HUES64 (cell line): ENCODE measurements at regions not wholly inside any gene's neighbourhood (a gene's known extent, or its start where the extent isn't known, plus 50 kb on each side); places are given as distances from the start of the nearest gene placed in this dataset.

ENCODE experiments used
- H3K27ac ChIP-seq: 2 replicates; pipeline ENCODE4 v1.7.0; 2013; ENCODE audit warnings: low read depth, low read length, inconsistent platforms
- H3K27me3 ChIP-seq: 2 replicates; pipeline ENCODE4 v1.6.1; 2013; ENCODE audit warnings: mild to moderate bottlenecking, low read length; ENCODE audit not compliant: insufficient read depth
- H3K36me3 ChIP-seq: 2 replicates; pipeline ENCODE4 v1.6.1; 2013; ENCODE audit warnings: mild to moderate bottlenecking, low read length; ENCODE audit not compliant: insufficient read depth
- H3K4me1 ChIP-seq: 2 replicates; pipeline ENCODE4 v1.6.1; 2013; ENCODE audit warnings: mild to moderate bottlenecking, low read length, moderate library complexity; ENCODE audit not compliant: insufficient read depth
- H3K4me3 ChIP-seq: 2 replicates; pipeline ENCODE4 v1.5.1; 2013; ENCODE audit warnings: mild to moderate bottlenecking, low read length, moderate library complexity
- H3K9ac ChIP-seq: 2 replicates; pipeline ENCODE4 v1.6.1; 2013; ENCODE audit warnings: mild to moderate bottlenecking, low read depth, low read length
- H3K9me3 ChIP-seq: 2 replicates; pipeline ENCODE4 v1.6.1; 2013; ENCODE audit warnings: low read depth, low read length; ENCODE audit not compliant: insufficient read depth
- WGBS: fragments of 150-250, 120-280 bp; methylation state at CpG from one replicate; pipeline ENCODE4 v1.1.7; 2013; ENCODE audit warnings: missing lambda C conversion rate; 5-methylcytosine and 5-hydroxymethylcytosine counted together

DNA sequence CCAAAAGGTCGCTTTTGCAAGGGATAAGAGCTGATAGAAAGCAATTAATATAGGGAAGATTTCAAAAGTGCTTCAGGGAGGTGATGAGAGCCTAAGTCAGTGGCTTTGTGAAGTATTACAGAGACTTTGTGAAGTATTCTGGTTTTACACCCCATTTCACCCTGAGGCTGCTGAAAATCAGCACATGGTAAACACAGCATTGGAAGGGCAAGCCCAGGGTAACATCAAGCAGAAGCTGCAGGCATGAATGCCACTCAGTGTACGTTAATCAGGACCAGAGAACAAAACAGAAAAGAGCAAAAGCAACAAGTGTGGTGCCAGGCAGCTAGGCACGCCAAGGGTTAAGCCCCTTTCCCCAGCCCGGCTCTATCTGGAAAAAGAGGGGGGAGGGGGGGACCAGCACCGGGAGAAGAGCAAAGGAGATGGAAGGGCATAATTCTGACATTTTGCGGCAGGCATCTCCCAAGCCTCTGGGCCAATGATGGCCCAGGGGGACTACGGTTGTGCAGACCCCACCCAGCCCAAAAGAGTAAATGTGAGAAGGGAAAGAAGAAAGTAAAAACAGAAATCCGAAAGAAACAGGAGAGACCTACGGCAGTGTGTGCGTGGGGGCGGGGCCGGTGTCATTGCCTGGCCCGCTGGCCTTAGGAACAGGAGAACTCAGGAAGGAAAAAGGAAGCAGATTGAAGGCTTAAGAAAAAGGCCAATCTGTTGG, 58.9 kb downstream of the DHRS2 start:
- 28% methylated on average over 13 of the region's 13 CpGs for WGBS
- H3K4me3 ChIP-seq = peak overlapping the region; percentile 60
- peak overlapping the region; percentile 2; the same call in 1 of the 2 replicates for H3K27ac ChIP-seq

DNA sequence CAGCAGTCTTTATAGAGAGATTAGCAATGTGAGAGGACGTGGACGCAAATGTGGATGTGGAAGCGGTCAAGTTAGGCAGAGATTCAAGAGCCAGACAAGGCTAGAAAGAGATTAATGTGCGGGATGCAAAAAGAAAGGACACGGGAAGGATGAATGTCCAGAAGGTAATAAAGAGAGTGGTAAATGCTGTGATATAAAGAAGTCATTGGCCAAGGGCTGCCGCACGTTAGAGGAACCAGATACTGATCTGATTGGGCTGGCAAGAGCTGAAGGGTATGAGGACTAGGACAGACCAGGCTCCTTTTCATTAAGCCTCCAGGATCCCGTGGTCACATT, 59.5 kb downstream of the DHRS2 start:
- Histone ChIP-seq H3K36me3 (no peaks in the 10 kb centered on the region), H3K27ac (no peak overlapping the region), H3K9ac (peak overlapping the region; percentile 36), H3K4me1 (peaks cover 28% of the 10 kb centered on the region), H3K4me3 (peak overlapping the region; percentile 60), H3K9me3 (peaks cover 5% of the 10 kb centered on the region), H3K27me3 (no peaks in the 10 kb centered on the region)
- 49% methylated on average over 8 of the region's 8 CpGs for WGBS

More for the DNA sequence above, 58.9 kb downstream of the DHRS2 start:
- Histone ChIP-seq H3K4me1 (peaks cover 28% of the 10 kb centered on the region), H3K27me3 (no peaks in the 10 kb centered on the region), H3K9me3 (peaks cover 10% of the 10 kb centered on the region), H3K36me3 (no peaks in the 10 kb centered on the region), H3K9ac (peak overlapping the region; percentile 36)

DNA sequence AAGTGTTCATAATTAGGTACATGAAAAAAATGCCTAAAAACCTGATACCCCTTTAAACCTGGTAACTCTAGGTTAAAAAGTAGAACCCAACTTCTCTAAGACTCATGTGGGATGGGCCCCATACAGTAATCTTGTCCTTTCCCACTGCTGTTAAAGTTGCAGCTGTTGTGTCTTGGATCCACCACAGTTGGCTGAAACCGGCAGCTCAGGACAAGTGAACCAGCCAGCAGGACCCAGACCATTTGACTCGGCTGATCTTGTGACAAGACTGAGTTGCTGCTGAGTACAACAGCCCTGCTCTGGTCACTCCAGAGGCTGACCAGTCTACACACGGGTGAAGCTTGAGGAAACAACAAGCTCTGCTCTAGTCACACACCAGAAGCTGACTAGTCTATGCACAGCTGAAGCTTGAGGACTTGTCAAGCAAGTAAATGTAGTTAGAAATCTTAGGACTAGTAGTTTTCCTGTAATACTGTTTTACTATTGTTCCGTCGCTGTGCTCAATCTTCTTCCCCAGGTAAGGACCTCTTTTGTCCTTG, 60.6 kb downstream of the DHRS2 start:
- H3K27me3 ChIP-seq = no peaks in the 10 kb centered on the region
- no peak overlapping the region for H3K9ac ChIP-seq
- H3K4me3 ChIP-seq = no peak overlapping the region
- H3K27ac ChIP-seq = no peak overlapping the region
- WGBS = 87% methylated on average over 5 of the region's 5 CpGs
- no peaks in the 10 kb centered on the region for H3K36me3 ChIP-seq
- peaks cover 28% of the 10 kb centered on the region for H3K4me1 ChIP-seq
- peaks cover 2% of the 10 kb centered on the region; the same call in 1 of the 2 replicates for H3K9me3 ChIP-seq

DNA sequence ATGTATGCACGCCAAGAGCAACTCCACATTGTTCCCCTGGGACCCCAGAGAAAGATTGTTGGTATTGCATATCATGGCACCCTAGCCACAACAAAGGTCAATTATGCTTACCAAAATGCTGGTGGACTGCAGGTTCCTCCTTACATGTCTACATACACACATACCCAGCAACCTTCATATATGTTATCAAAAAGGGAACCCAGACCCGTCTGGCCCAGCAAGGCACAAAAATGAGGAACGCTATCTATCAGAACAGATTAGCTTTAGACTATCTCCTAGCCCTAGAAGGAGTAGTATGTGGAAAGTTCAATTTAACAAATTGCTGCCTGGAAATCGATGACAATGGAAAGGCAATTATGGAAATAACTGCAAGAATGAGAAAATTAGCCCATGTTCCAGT, 61.5 kb downstream of the DHRS2 start:
- H3K9me3 ChIP-seq = peaks cover 11% of the 10 kb centered on the region
- WGBS = 86% methylated on average over 4 of the region's 4 CpGs
- H3K4me3 ChIP-seq = no peak overlapping the region
- no peak overlapping the region for H3K9ac ChIP-seq
- H3K4me1 ChIP-seq = peaks cover 28% of the 10 kb centered on the region
- H3K27ac ChIP-seq = no peak overlapping the region
- H3K27me3 ChIP-seq = no peaks in the 10 kb centered on the region
- H3K36me3 ChIP-seq = no peaks in the 10 kb centered on the region

GRCh38 chr14:23702656-23703426, 66.7 kb downstream of the DHRS2 start:
- WGBS = 75% methylated on average over 1 of the region's 2 CpGs
- H3K4me3 ChIP-seq = no peak overlapping the region

GRCh38 chr14:23704890-23705289, 68.7 kb downstream of the DHRS2 start:
- H3K9ac ChIP-seq = no peak overlapping the region
- no peak overlapping the region for H3K4me3 ChIP-seq
- no peaks in the 10 kb centered on the region for H3K36me3 ChIP-seq
- WGBS = 52% methylated on average over 2 of the region's 2 CpGs
- H3K9me3 ChIP-seq = peaks cover 63% of the 10 kb centered on the region
- no peaks in the 10 kb centered on the region for H3K4me1 ChIP-seq
- no peaks in the 10 kb centered on the region for H3K27me3 ChIP-seq
- H3K27ac ChIP-seq = no peak overlapping the region

More at GRCh38 chr14:23702656-23703426, 66.7 kb downstream of the DHRS2 start:
- Histone ChIP-seq H3K36me3 (no peaks in the 10 kb centered on the region), H3K4me1 (no peaks in the 10 kb centered on the region), H3K27ac (no peak overlapping the region), H3K27me3 (no peaks in the 10 kb centered on the region), H3K9ac (no peak overlapping the region), H3K9me3 (peaks cover 52% of the 10 kb centered on the region)

GRCh38 chr14:23707415-23707814, 71.3 kb downstream of the DHRS2 start:
- WGBS = 74% methylated on average over 5 of the region's 5 CpGs
- no peaks in the 10 kb centered on the region for H3K36me3 ChIP-seq
- H3K9ac ChIP-seq = no peak overlapping the region
- no peaks in the 10 kb centered on the region for H3K27me3 ChIP-seq
- H3K9me3 ChIP-seq = peaks cover 58% of the 10 kb centered on the region
- H3K27ac ChIP-seq = no peak overlapping the region
- no peak overlapping the region for H3K4me3 ChIP-seq
- no peaks in the 10 kb centered on the region for H3K4me1 ChIP-seq

GRCh38 chr14:23708343-23708742, 72.2 kb downstream of the DHRS2 start:
- Histone ChIP-seq H3K36me3 (no peaks in the 10 kb centered on the region), H3K4me1 (no peaks in the 10 kb centered on the region), H3K4me3 (no peak overlapping the region), H3K9ac (no peak overlapping the region), H3K27me3 (no peaks in the 10 kb centered on the region), H3K27ac (no peak overlapping the region), H3K9me3 (peaks cover 54% of the 10 kb centered on the region)
- WGBS = 91% methylated on average over 2 of the region's 4 CpGs

GRCh38 chr14:23709923-23710322, 73.8 kb downstream of the DHRS2 start:
- no peaks in the 10 kb centered on the region for H3K36me3 ChIP-seq
- H3K27me3 ChIP-seq = no peaks in the 10 kb centered on the region
- no peak overlapping the region for H3K27ac ChIP-seq
- H3K4me3 ChIP-seq = no peak overlapping the region
- 50% methylated on average over 2 of the region's 2 CpGs for WGBS
- H3K4me1 ChIP-seq = no peaks in the 10 kb centered on the region
- no peak overlapping the region for H3K9ac ChIP-seq
- peaks cover 40% of the 10 kb centered on the region for H3K9me3 ChIP-seq

DNA sequence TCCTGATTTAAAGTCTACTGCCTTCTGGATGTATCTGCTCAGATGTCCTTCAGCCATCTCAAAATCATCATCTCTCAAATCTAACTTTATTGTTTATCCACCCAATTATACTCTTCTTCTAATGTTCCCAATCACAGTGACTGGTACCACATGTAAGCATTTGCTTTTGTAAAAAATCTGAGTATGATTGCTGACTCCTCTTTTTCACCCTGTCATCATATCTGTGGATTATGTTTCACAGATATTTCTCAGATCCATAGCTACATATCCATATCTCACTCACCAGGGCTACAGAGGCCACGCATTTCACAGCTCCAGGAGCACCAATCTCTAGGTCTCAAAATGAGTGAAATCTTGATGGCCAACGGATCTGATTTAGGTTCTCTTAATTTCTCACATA, 76.1 kb downstream of the DHRS2 start:
- 62% methylated on average over 2 of the region's 2 CpGs for WGBS
- Histone ChIP-seq H3K4me1 (no peaks in the 10 kb centered on the region), H3K9ac (no peak overlapping the region), H3K27me3 (no peaks in the 10 kb centered on the region), H3K4me3 (no peak overlapping the region), H3K36me3 (no peaks in the 10 kb centered on the region), H3K9me3 (peaks cover 25% of the 10 kb centered on the region), H3K27ac (no peak overlapping the region)

DNA sequence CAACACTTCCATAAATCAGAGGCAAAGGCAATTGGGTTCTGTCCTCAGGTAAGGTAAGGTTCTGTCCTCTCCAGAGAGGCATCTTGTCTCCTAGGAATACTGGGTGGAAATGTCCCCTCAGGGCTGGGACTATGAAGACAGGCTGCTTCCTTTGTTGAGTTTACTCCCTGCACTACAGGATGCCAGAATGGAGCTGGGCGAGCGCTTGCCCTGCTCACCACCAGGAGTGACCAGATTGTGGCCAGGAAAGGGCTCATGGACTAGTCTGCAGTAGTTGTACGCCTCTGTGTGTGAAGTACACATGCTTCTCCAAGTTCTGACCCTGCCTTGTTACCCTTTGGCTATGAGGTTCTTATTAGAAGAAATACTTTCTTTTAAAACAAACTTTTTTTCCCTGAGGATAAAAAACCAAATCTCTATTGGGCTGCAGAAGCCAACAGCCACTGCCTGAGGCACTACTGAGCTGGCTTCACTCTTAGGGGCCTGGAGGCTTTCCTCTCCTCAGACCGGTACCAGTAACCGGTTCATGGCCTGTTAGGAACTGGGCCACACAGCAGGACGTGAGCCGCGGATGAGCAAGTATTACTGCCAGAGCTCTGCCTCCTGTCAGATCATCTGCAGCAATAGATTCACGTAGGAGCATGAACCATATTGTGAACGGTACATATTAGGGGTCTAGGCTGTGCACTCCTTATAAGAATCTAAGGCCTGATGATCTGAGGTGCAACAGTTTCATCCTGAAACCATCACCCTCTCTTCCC, 83.2 kb downstream of the DHRS2 start:
- Histone ChIP-seq H3K27ac (no peak overlapping the region), H3K27me3 (no peaks in the 10 kb centered on the region), H3K36me3 (no peaks in the 10 kb centered on the region), H3K9me3 (no peaks in the 10 kb centered on the region), H3K9ac (no peak overlapping the region), H3K4me3 (no peak overlapping the region), H3K4me1 (no peaks in the 10 kb centered on the region)
- 85% methylated on average over 10 of the region's 10 CpGs for WGBS
